Cerebellar cortex (tissue), 1 donor: ENCODE measurements at regions not wholly inside any gene's neighbourhood (a gene's known extent, or its start where the extent isn't known, plus 50 kb on each side); places are given as distances from the start of the nearest gene placed in this dataset.
"Not testable (repeated sequence)": the region's sequence is repeated elsewhere in the genome, so short reads cannot be mapped to it uniquely, and the experiment has no call there.

Source experiments
- DNase-seq: peaks from one replicate; pipeline ENCODE4 v3.0.0-alpha.2; 2015; ENCODE audit warnings: low spot score

DNA sequence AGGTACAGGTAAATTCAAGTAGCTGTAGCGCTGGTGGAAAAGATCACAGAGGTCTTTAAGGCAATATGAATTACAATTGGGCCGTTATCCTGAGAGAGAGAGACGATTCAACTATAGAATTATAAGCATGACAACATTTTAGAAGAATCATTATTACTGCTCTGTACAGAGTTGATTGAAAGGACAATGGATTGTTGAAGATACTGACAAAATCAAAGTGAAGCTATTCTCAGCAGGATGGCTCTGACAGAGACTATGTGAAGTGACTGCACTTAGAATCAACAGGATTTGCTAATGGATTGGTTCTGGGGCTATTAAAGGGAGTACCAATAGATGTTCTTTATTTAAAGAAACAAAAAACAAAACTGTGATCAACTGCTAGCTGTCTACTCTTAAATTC, 634.8 kb upstream of the GRM3 start:
- DNase-seq, result no peak

DNA sequence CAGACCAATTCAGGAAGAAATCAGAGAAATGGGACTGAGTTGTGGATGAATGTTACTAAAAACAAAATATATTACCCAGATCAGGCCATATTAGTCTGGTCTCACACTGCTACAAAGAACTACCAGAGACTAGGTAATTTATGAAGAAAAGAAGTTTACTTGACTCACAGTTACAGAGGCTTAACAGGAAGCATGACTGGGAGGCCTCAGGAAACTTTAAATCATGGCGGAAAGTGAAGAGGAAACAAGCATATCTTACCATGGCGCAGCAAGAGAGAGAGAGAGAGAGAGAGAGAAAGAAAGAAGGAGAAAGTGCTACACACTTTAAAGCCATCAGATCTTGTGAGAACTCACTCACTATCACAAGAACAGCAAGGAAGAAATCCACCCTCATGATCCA, 636.8 kb upstream of the GRM3 start:
- no peak for DNase-seq

DNA sequence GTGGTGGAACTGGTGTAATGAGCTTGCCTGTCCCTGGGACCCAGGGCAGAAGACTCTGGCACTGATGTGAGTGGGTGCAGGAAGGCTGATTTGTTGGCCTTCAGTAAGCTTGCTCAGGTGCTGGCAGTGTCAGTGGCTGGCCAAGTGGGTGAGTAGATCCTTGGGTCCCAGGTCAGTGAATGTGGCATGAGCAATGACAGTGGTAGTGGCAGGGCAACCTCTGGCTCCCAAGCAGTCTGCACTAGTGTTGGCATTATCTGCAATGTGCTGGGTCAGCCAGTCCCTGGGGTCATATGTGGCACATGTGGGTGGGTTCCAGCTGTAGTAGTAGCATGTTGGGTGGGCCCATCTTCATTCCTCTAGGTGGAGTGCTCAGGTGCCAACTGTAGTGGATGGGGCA, 640.9 kb upstream of the GRM3 start:
- DNase-seq, result no peak

DNA sequence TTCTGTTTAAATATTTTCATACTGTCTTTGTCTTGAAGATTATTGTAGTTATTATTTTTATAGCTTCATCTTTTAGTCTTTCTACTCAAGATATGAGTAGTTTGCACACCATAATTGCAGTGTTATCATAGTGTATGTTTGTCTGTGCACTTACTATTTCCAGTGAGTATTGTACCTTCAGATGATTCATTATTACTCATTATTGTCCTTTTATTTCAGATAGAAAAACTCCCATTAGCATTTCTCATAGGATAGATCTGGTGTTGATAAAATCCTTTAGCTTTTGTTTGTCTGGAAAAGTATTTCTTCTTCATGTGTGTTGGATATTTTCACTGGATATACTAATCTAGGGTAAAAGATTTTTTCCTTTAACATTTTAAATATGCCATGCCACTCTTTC, 646.2 kb upstream of the GRM3 start:
- DNase-seq, result no peak

DNA sequence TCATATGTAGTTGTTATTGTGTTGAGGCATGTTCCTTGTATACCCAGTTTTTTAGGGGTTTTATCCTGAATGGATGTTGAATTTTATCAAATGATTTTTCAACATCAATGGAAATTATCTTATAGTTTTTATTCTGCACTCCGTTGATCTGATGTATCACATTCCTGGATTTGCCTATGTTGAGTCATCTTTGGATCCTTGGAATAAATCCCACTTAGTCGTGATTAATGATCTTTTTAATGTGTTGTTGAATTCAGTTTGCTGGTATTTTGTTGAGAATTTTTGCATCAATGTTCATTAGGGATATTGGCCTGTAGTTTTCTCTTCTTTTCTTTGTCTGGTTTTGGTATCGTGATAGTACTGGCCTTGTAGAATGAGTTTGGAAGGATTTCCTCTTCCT, 648.6 kb upstream of the GRM3 start:
- no peak for DNase-seq

DNA sequence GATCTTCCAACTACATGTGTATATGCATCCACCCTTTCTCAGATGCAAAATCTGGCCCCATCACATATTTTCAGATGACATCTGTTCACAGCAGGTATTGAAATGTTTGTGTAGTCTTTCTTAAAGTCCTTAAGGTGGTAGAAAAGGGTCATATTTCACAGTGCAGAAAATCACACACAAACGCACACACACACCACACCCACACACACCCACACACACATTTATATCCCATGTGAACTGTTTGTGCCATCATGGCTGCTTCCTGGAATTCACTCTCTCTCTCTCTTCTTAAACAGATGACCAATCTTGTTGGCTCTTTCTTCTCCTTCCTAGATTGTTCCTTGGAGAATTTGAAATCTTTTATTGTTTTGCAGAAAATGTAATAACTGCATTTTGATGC, 663.0 kb upstream of the GRM3 start:
- DNase-seq, result no peak

DNA sequence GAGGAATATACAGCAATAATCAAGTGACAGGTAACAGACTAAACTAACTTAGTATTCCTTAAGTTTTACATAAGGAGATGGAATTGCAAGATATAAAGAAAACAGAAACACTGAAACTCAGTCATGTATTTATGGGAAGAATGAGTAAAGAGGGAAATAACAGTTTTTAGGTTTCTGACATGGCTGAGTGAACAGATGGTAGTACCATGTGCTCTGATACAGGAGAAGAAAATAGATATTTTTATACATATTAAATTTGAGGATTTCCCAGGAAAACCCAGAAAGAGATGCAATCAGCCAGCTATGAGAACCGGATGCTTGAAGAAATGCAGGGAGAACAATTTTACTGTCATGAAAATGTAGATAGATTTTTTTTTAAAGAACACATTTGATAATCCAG, 669.5 kb upstream of the GRM3 start:
- peak; percentile 64 for DNase-seq

GRCh38 chr7:85972504-85973141, 671.1 kb upstream of the GRM3 start:
- DNase-seq, result no peak

DNA sequence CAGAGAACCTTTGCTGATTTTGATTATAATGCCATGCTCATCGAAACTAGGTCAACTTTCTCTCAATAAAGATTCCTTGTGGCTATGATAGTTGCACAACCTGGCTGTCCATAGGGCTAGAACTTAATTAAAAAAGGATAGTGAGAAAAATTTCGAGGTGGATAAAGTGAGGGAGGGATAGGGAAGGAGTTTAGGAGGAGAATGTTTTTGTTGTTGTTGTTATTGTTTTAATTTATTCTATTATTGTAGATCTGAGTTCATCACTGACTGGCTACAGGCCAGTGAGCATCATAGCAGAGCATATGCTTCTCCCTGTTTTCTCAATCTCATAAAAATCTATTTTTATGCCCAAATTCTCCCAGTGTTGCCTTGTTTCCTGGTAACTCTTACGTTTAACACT, 688.7 kb upstream of the GRM3 start:
- peak; percentile 73 for DNase-seq

- no peak for DNase-seq
These were observed 692.8 kb upstream of the GRM3 start for GRCh38 chr7:85950871-85951270.

GRCh38 chr7:85950418-85950817, 693.3 kb upstream of the GRM3 start:
- no peak for DNase-seq

GRCh38 chr7:85947767-85948166, 695.9 kb upstream of the GRM3 start:
- no peak for DNase-seq

- DNase-seq, result no peak
These were observed 702.9 kb upstream of the GRM3 start for GRCh38 chr7:85940798-85941197.

DNA sequence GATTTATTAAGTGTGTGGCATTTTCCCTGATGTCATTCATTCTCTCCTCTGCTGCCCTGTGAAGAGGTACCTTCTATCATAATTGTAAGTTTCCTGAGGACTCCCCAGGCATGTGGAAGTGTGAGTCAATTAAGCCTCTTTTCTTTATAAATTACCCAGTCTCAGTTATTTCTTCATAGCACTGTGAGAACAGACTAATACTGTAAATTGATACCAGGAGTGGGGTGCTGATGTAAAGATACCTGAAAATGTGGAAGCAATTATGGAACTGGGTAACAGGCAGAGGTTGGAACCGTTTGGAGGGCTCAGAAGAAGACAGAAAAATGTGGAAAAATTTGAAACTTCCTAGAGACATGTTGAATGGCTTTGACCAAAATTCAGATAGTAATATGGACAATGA, 711.8 kb upstream of the GRM3 start:
- DNase-seq, result no peak

- DNase-seq, result no peak
These were observed 715.2 kb upstream of the GRM3 start for GRCh38 chr7:85928500-85928899.

GRCh38 chr7:85927226-85927625, 716.5 kb upstream of the GRM3 start:
- peak; percentile 20 for DNase-seq

DNA sequence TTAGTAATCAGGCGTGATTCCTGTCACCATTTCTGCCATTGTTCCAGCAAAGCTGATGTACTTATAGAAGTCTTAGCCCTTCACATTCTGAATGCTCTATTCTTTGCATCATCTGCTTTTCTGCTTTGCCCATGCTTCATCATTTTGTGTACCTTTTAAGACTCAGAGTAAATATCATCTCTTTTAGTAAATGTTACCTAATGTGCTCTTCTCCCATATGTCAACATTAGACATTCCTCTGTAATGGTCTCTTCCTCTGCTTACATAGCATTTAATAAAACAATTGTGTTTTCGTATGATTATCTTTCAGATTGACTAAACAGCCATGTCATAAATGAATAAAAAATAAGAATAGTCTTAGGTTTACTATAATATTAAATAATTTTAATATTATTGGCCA, 719.6 kb upstream of the GRM3 start:
- DNase-seq, result no peak

DNA sequence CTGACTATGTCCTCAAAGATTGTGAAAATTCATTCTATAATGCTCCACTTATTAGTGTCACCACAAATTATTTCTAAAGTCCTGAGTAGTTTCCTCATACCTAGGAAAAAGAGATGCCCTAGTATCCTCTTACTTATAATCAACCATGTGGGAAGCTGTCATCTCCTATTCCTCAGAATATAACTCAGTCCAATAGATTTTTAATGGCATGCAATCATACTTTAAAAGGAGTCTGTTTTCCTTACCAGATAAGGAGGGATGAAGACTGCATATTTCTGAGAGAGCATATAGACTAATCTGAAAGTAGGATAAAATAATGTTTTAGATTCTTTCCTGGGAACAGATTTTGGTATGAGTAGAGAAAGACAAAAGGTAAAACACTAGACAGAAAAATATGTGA, 727.7 kb upstream of the GRM3 start:
- no peak for DNase-seq

DNA sequence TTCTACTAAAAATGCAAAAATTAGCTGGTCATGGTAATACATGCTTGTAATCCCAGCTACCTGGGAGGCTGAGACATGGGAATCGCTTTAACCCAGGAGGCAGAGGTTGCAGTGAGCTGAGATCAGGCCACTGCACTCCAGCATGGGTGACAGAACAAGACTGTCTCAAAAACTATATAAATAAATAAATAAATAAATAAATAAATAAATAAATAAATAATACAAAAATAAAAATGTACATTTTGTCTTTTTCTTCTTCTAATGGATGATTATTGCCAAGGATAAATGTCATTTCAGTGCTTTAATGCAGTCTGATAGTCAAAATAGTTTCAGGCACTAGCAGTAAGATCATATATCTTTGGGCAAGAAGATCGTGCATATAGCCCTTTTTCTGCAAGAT, 727.6 kb upstream of the SEMA3D start:
- no peak for DNase-seq

DNA sequence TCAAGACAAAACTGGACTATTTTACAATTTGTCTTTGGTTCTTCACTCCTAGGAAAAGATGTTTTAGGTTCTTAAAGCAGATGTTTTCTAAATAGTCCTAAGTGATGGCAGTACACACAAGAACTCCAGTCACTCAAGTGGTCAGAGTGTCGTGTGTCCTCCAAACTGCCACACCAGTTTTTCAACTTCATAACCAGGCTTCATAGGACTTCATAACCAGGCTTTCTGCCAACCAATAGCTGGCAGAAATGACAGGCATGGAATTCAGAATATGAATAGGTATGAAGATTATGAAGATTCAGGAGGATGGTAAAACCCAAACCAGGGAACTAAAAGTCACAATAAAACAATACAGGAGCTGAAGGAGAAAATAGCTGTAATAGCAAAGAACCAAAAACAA, 721.2 kb upstream of the SEMA3D start:
- no peak for DNase-seq

DNA sequence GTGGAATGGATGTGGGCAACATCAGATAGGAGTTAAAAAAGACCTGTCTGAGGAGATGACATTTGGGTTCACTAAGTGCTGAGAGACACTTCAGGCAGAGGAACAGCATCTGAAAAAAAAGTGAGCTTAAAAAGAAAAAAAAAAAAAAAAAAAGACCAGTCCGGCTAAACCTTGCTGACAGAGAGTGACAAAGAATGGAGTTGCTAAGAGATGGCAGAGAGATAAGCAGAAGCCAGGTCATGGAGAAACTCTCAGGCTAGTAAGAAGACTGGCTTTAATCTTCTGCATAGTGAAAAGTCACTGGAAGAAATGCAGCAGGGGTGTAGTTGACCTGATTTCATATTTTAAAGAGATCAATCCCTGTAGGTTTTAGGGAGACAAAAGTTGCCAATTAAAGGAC, 711.1 kb upstream of the SEMA3D start:
- DNase-seq, result no peak

GRCh38 chr7:85896531-85896930, 709.7 kb upstream of the SEMA3D start:
- no peak for DNase-seq

- no peak for DNase-seq
These were observed 709.0 kb upstream of the SEMA3D start for GRCh38 chr7:85895835-85896234.

- DNase-seq, result not testable (repeated sequence)
These were observed 705.0 kb upstream of the SEMA3D start for GRCh38 chr7:85891900-85892299.
